ENCODE measurements at regions not wholly inside any gene's neighbourhood (a gene's known extent, or its start where the extent isn't known, plus 50 kb on each side); places are given as distances from the start of the nearest gene placed in this dataset.

GRCh38 chr11:94678236-94678635 lies 89.9 kb upstream of the AMOTL1 start:
- Histone ChIP-seq H3K4me2 (ENCODE audit: insufficient read depth, low read length) (no peak overlapping the region), H3K4me1 (replicated peaks in 1 of 2; ENCODE audit: control insufficient read depth in 2 of 2, insufficient read depth in 2 of 2, low read length in 2 of 2) (peaks cover 0 to 45% of the 10 kb centered on the region in 2 experiments; a peak in 4 of 5 replicates), H2AFZ (ENCODE audit: low read depth, low read length) (peak overlapping the region; percentile 34), H3K4me3 (no peak overlapping the region), H3K27me3 (ENCODE audit: control insufficient read depth in 2 of 2, insufficient read depth in 2 of 2, low read length in 2 of 2) (no peaks in the 10 kb centered on the region), H3K36me3 (ENCODE audit: control insufficient read depth, insufficient read depth, low read length) (no peaks in the 10 kb centered on the region), H3K9me3 (replicated peaks; ENCODE audit: control insufficient read depth, insufficient read depth, low read depth, low read length) (no peaks in the 10 kb centered on the region), H3K9ac (ENCODE audit: insufficient read depth in 1 of 2, low read depth in 2 of 2, low read length in 2 of 2) (no peak overlapping the region), H3K79me2 (ENCODE audit: control insufficient read depth, insufficient read depth, low read length) (no peaks in the 10 kb centered on the region), H3K27ac (ENCODE audit: extremely low read depth, low read depth, low read length) (no peak overlapping the region), H3K9me1 (ENCODE audit: control insufficient read depth, insufficient read depth, low read length) (no peaks in the 10 kb centered on the region), H4K20me1 (replicated peaks; ENCODE audit: control insufficient read depth, insufficient read depth, low read length) (no peaks in the 10 kb centered on the region)
- FAIRE-seq (no peak), DNase-seq (ENCODE audit: extremely low read depth in 1 of 4, low spot score in 3 of 4) (peak in 1 of 4 experiments; percentile 30), ATAC-seq (peak; percentile 14; the same call in 1 of the 3 replicates)
- POLR2A ChIA-PET: interaction anchor here (1.3 kb wide), 1 partner anchor 11 kb away, joined by 3 read pairs; no protein-coding TSS in a partner anchor
- intact Hi-C loops (cut with micrococcal nuclease): no loop called here
- 8% methylated on average over 4 of the region's 4 CpGs for WGBS (ENCODE audit: insufficient coverage, low coverage, missing lambda C conversion rate)
- CTCF ChIA-PET (ENCODE audit: low intra/inter-chr PET ratio): no interaction called here
- TF ChIP-seq ZNF239 (CRISPR knock-in tag; IDR thresholded peaks at IDR 0.05) (no peak), CREM (IDR thresholded peaks at IDR 0.05; ENCODE audit: low read depth) (no peak), ARID1B (IDR thresholded peaks at IDR 0.05) (no peak), ID3 (CRISPR knock-in tag; IDR thresholded peaks at IDR 0.05) (no peak), ID3 (tag; IDR thresholded peaks at IDR 0.05) (0 out of 2 replicates have a peak, but pooled peaks have one; percentile 18), ZBTB11 (CRISPR knock-in tag; IDR thresholded peaks at IDR 0.05) (no peak), ZNF79 (CRISPR knock-in tag; IDR thresholded peaks at IDR 0.05; ENCODE audit: low read depth) (no peak), POLR3A (IDR thresholded peaks at IDR 0.05; ENCODE audit: borderline replicate concordance, extremely low read depth, insufficient read depth, insufficient read length) (no peak), ETV5 (CRISPR knock-in tag; IDR thresholded peaks at IDR 0.05; ENCODE audit: low read depth) (no peak), FOSL1 (tag; conservative IDR thresholded peaks at IDR 0.05) (peak; percentile 44; the same call in 1 of the 2 replicates), ZNF140 (CRISPR knock-in tag; IDR thresholded peaks at IDR 0.05) (no peak), NR3C1 (CRISPR knock-in tag; IDR thresholded peaks at IDR 0.05) (no peak), KLF16 (IDR thresholded peaks at IDR 0.05) (no peak)
- TF ChIP-seq, protein P1, sequence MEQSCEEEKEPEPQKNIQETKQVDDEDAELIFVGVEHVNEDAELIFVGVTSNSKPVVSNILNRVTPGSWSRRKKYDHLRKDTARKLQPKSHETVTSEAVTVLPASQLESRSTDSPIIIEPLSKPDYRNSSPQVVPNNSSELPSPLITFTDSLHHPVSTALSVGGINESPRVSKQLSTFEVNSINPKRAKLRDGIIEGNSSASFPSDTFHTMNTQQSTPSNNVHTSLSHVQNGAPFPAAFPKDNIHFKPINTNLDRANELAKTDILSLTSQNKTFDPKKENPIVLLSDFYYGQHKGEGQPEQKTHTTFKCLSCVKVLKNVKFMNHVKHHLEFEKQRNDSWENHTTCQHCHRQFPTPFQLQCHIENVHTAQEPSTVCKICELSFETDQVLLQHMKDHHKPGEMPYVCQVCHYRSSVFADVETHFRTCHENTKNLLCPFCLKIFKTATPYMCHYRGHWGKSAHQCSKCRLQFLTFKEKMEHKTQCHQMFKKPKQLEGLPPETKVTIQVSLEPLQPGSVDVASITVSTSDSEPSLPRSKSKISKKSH (CRISPR knock-in tag; IDR thresholded peaks at IDR 0.05): no peak
- no TSS peak for BruUV-seq (replicated peaks)
- in situ Hi-C loops (cut with MboI): no loop called here

Data from K562 (cell line).